Esophagus (tissue), 2 donors: ENCODE measurements at regions not wholly inside any gene's neighbourhood (a gene's known extent, or its start where the extent isn't known, plus 50 kb on each side); places are given as distances from the start of the nearest gene placed in this dataset.
"Not testable (repeated sequence)": the region's sequence is repeated elsewhere in the genome, so short reads cannot be mapped to it uniquely, and the experiment has no call there.

Experiments used
- H3K27ac ChIP-seq, 2 donors: one replicate each; pipeline ENCODE4 v1.5.1; 2013; ENCODE audit warnings: low read depth in 2 of 2, mild to moderate bottlenecking in 2 of 2, inconsistent platforms in 1 of 2, low read length in 1 of 2, moderate library complexity in 1 of 2
- H3K27me3 ChIP-seq, 2 donors: one replicate each; pipeline ENCODE4 v1.6.1; 2013; ENCODE audit warnings: low read length in 2 of 2, control low read depth in 1 of 2, mild to moderate bottlenecking in 1 of 2; ENCODE audit not compliant: insufficient read depth in 2 of 2, control insufficient read depth in 1 of 2
- H3K36me3 ChIP-seq, 2 donors: one replicate each; pipeline ENCODE4 v1.6.1; 2013; ENCODE audit warnings: low read length in 1 of 2; ENCODE audit not compliant: control insufficient read depth in 2 of 2, insufficient read depth in 2 of 2
- H3K4me1 ChIP-seq, 2 donors: one replicate each; pipeline ENCODE4 v1.6.1; 2013; ENCODE audit warnings: low read length in 1 of 2; ENCODE audit not compliant: control insufficient read depth in 2 of 2, insufficient read depth in 2 of 2
- H3K4me3 ChIP-seq, 2 donors: one replicate each; pipeline ENCODE4 v1.5.1; 2013; ENCODE audit warnings: low read length in 2 of 2, mild to moderate bottlenecking in 2 of 2, low read depth in 1 of 2, moderate library complexity in 1 of 2
- H3K9me3 ChIP-seq, 2 donors: one replicate each; pipeline ENCODE4 v1.6.1; 2013; ENCODE audit warnings: mild to moderate bottlenecking in 2 of 2, low read depth in 1 of 2, low read length in 1 of 2, moderate library complexity in 1 of 2; ENCODE audit not compliant: control insufficient read depth in 2 of 2, insufficient read depth in 1 of 2
- WGBS, 2 donors: extraction: QIAGEN DNeasy Blood & Tissue Kit; methylation state at CpG; one replicate each; pipeline ENCODE4 v1.1.7; 2013; 5-methylcytosine and 5-hydroxymethylcytosine counted together
- donor health status: healthy with polysubstance abuse.
- donor health status: Bipolar disorder and iron deficiency.

DNA sequence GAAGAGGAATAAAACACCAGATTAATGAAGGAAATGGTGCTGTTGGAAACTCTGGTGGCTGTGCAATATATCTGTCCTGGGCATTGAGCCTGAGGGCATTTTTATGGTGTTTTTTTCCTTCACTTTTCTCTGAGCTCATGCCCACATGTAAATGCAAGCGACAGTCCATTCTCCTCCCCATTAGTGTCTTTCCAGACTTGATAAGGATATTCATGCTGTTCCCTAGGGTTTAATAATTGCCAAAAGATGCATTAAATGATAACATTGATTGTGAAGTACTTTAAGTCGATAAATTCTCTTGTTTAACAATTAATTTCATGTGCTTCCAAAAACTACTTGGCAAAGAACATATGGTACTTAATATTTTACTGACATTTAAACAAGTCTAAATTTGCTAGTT, 384.7 kb downstream of the MDFIC start:
- Histone ChIP-seq H3K4me3 (no peak overlapping the region), H3K36me3 (no peaks in the 10 kb centered on the region), H3K9me3 (no peaks in the 10 kb centered on the region), H3K27ac (no peak overlapping the region), H3K4me1 (no peaks in the 10 kb centered on the region), H3K27me3 (no peaks in the 10 kb centered on the region)
- 52 to 58% methylated on average over 2 of the region's 2 CpGs for WGBS, 2 donors

DNA sequence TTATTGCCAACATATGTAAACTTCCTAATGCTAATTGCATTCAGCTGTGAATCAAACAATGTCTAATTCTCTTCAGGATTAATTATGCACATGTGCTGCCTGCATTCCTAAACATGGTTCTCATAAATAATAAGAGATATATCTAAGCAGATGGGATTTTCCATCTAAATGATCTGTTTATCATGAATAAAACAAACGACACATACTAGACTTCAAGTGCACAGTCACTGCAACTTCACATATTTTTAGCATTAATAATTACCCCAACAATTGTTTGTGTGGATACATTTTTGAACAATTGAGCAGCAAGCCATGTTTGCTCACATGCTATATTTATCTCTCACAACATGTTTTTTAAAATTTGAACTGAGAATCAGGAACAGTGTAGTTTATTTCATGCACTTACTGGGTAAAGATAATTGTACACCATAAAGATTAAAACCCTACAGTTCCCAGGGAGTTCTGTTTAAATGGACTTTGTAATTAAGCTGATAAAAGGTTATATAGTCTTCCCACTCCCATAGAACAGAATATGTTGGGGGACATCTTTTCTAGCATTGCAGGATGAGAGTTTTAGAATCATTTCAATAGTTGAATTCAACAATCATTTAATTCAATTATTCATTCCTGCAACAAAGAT, 378.5 kb downstream of the MDFIC start:
- H3K4me3 ChIP-seq, result no peak overlapping the region
- no peak overlapping the region for H3K27ac ChIP-seq
- H3K27me3 ChIP-seq, result no peaks in the 10 kb centered on the region
- H3K4me1 ChIP-seq, result no peaks in the 10 kb centered on the region
- no peaks in the 10 kb centered on the region for H3K36me3 ChIP-seq
- WGBS, 2 donors, result 25 to 40% methylated on average over 1 of the region's 1 CpG
- H3K9me3 ChIP-seq, result no peaks in the 10 kb centered on the region

- H3K4me3 ChIP-seq, result no peak overlapping the region
- H3K9me3 ChIP-seq, result no peaks in the 10 kb centered on the region
- no peaks in the 10 kb centered on the region for H3K36me3 ChIP-seq
- no peaks in the 10 kb centered on the region for H3K4me1 ChIP-seq
- WGBS, 2 donors, result 74 to 77% methylated on average over 6 of the region's 6 CpGs
- H3K27me3 ChIP-seq, result no peaks in the 10 kb centered on the region
- H3K27ac ChIP-seq, result no peak overlapping the region
Measured at GRCh38 chr7:115299397-115300037, 377.6 kb downstream of the MDFIC start.

DNA sequence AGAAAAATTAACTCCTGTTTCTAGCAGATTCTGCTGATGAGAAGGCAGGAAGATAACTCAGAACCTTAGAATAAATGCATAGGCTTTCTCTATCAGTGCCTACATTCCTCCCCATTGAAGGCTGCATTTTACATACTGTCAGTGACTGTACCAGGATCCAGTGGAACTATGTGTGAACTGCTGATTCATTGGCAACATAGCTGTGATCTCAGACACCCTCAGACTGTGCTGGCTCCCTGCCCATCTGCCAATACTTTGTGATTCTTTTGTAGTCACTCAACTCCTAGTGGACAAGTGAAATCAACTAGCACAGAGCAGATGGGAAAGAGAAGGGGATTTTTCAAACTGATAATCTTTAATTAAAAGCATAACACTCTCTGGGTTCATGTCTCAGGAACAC, 375.8 kb downstream of the MDFIC start:
- H3K27ac ChIP-seq, result no peak overlapping the region
- H3K4me1 ChIP-seq, result no peaks in the 10 kb centered on the region
- no peaks in the 10 kb centered on the region for H3K36me3 ChIP-seq
- no peaks in the 10 kb centered on the region for H3K27me3 ChIP-seq
- no peak overlapping the region for H3K4me3 ChIP-seq
- no peaks in the 10 kb centered on the region for H3K9me3 ChIP-seq

DNA sequence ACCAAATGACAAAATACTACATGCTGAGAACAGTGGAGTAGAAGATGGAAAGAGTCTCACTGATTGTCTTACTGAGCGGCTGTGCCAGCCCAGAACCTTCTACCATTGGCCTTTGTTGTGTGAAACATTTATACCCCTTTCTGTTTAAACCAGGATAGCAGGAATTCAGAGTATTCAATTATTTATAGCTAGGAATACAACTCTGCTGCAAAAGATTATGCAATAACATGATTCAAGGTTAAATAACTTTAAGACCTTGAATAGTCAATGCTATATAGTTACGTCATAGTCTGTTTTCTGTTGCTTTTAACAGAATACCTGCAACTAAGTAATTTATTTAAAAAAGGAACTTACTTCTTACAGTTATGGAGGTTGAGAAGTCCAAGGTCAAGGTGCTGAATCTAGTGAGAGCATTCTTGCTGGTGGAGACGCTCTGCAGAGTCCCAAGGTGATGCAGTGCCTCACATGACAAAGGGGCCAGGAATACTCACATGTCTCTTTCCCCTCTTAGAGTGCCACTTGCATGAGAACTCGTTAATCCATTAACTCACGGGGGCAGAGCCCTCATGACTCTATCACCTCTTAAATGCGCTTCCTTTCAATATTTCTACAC, 371.8 kb downstream of the MDFIC start:
- WGBS, 2 donors, result 76 to 81% methylated on average over 6 of the region's 6 CpGs
- H3K9me3 ChIP-seq, result no peaks in the 10 kb centered on the region
- H3K4me3 ChIP-seq, result no peak overlapping the region
- no peaks in the 10 kb centered on the region for H3K4me1 ChIP-seq
- H3K27me3 ChIP-seq, result no peaks in the 10 kb centered on the region
- no peak overlapping the region for H3K27ac ChIP-seq
- H3K36me3 ChIP-seq, result no peaks in the 10 kb centered on the region

DNA sequence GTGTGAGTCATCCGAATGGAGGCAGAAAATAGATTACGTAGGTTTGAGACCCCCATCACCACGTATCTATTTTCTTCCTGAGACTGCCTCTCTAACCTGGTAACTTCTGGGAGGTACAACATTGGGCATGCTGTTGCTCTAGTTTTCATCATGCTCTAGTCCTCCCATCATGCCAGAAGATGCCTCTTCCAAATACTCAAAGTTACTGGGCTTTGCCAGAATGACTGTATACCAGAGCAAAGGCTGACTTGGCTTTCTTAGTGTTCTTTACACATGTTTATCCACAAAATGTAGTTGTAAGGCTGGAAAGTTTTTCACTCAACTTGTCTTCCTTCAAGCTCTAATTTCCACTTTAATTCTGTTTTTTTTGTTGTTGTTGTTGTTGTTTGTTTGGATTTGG, 370.5 kb downstream of the MDFIC start:
- Histone ChIP-seq H3K4me3 (no peak overlapping the region), H3K36me3 (no peaks in the 10 kb centered on the region), H3K4me1 (no peaks in the 10 kb centered on the region), H3K27me3 (no peaks in the 10 kb centered on the region), H3K9me3 (no peaks in the 10 kb centered on the region), H3K27ac (no peak overlapping the region)
- WGBS, 2 donors, result 92 to 94% methylated on average over 3 of the region's 3 CpGs

- H3K27me3 ChIP-seq, result no peaks in the 10 kb centered on the region
- WGBS, 2 donors, result 70 to 82% methylated on average over 2 of the region's 2 CpGs
- H3K36me3 ChIP-seq, result no peaks in the 10 kb centered on the region
- H3K27ac ChIP-seq, result no peak overlapping the region
- no peaks in the 10 kb centered on the region for H3K9me3 ChIP-seq
- no peaks in the 10 kb centered on the region for H3K4me1 ChIP-seq
- H3K4me3 ChIP-seq, result no peak overlapping the region
Measured at GRCh38 chr7:115289971-115290370, 368.1 kb downstream of the MDFIC start.

GRCh38 chr7:115276791-115277190, 354.9 kb downstream of the MDFIC start:
- Histone ChIP-seq H3K36me3 (no peaks in the 10 kb centered on the region), H3K4me3 (no peak overlapping the region), H3K27me3 (no peaks in the 10 kb centered on the region), H3K27ac (no peak overlapping the region), H3K9me3 (no peaks in the 10 kb centered on the region), H3K4me1 (no peaks in the 10 kb centered on the region)
- 85 to 94% methylated on average over 1 of the region's 1 CpG for WGBS, 2 donors

DNA sequence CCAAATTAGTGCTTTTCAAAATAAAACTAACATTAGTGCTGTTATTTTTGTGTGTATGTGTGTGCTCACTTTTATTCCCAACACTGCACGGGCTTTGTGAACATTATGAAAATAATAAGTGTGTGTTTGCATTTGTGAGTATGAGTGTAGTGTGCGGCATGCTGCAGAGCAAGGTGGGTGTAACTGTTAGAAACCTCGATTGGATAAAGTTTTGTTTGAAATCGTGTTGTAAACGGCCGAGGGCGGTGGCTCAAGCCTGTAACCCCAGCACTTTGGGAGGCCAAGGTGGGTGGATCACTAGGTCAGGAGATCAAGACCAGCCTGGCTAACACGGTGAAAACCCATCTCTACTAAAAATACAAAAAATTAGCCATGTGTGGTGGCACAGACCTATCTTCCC, 352.0 kb downstream of the MDFIC start:
- H3K4me1 ChIP-seq, H3K36me3 ChIP-seq, H3K9me3 ChIP-seq, H3K4me3 ChIP-seq, H3K27ac ChIP-seq, H3K27me3 ChIP-seq: not testable (repeated sequence)
- WGBS, 2 donors, result 83 to 84% methylated on average over 8 of the region's 8 CpGs
